ENCODE measurements at regions not wholly inside any gene's neighbourhood (a gene's known extent, or its start where the extent isn't known, plus 50 kb on each side); places are given as distances from the start of the nearest gene placed in this dataset.
A peak's percentile ranks its signal among the peaks of the same experiment; 100 is the strongest.
"Not testable (repeated sequence)": the region's sequence is repeated elsewhere in the genome, so short reads cannot be mapped to it uniquely, and the experiment has no call there.

DNA sequence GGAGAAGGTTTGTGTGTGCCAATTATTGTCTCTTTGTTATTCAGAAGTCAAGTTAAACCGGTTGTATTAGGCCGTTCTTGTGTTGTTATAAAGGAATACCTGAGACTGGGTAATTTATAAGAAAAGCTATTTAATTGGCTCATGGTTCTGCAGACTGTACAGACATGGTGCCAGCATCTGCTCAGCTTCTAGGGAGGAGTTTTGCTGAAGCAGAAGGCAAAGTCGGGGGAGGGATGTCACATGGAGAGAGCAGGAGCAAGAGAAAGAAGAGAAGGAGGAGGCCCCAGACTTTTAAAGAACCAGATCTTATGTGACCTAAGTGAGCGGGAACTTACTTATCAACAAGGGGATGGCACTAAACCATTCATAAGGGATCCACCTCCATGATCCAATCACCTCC is 349.3 kb upstream of the PCDH18 start:
- H3K9me3 ChIP-seq, result no peaks in the 10 kb centered on the region
- H3K36me3 ChIP-seq (ENCODE audit: low read depth, missing control alignments), result no peaks in the 10 kb centered on the region
- H3K4me1 ChIP-seq, result no peaks in the 10 kb centered on the region
- no peaks in the 10 kb centered on the region for H3K27me3 ChIP-seq
- no peak overlapping the region for H3K4me3 ChIP-seq
- intact Hi-C loops (cut with DNase I; ENCODE audit: low total_unique reads), result no loop called here
- TF ChIP-seq, protein P1, sequence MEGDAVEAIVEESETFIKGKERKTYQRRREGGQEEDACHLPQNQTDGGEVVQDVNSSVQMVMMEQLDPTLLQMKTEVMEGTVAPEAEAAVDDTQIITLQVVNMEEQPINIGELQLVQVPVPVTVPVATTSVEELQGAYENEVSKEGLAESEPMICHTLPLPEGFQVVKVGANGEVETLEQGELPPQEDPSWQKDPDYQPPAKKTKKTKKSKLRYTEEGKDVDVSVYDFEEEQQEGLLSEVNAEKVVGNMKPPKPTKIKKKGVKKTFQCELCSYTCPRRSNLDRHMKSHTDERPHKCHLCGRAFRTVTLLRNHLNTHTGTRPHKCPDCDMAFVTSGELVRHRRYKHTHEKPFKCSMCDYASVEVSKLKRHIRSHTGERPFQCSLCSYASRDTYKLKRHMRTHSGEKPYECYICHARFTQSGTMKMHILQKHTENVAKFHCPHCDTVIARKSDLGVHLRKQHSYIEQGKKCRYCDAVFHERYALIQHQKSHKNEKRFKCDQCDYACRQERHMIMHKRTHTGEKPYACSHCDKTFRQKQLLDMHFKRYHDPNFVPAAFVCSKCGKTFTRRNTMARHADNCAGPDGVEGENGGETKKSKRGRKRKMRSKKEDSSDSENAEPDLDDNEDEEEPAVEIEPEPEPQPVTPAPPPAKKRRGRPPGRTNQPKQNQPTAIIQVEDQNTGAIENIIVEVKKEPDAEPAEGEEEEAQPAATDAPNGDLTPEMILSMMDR (IDR thresholded peaks at IDR 0.05), result no peak
- no peak for TF ChIP-seq POLR2A (IDR thresholded peaks at IDR 0.05)
- no peak overlapping the region for H3K27ac ChIP-seq
- DNase-seq, result peak; percentile 18
- 73 to 80% methylated on average over 4 of the region's 4 CpGs for WGBS, 2 donors

DNA sequence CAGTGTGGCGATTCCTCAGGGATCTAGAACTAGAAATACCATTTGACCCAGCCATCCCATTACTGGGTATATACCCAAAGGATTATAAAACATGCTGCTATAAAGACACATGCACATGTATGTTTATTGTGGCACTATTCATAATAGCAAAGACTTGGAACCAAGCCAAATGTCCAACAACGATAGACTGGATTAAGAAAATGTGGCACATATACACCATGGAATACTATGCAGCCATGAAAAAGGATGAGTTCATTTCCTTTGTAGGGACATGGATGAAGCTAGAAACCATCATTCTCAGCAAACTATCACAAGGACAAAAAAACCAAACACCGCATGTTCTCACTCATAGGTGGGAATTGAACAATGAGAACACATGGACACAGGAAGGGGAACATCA is 335.8 kb upstream of the PCDH18 start:
- H3K27me3 ChIP-seq; DNase-seq; H3K27ac ChIP-seq; H3K9me3 ChIP-seq; H3K36me3 ChIP-seq (ENCODE audit: low read depth, missing control alignments); intact Hi-C loops (cut with DNase I; ENCODE audit: low total_unique reads); H3K4me1 ChIP-seq; H3K4me3 ChIP-seq: not testable (repeated sequence)
- WGBS, 2 donors, result 79 to 91% methylated on average over 2 of the region's 3 CpGs

DNA sequence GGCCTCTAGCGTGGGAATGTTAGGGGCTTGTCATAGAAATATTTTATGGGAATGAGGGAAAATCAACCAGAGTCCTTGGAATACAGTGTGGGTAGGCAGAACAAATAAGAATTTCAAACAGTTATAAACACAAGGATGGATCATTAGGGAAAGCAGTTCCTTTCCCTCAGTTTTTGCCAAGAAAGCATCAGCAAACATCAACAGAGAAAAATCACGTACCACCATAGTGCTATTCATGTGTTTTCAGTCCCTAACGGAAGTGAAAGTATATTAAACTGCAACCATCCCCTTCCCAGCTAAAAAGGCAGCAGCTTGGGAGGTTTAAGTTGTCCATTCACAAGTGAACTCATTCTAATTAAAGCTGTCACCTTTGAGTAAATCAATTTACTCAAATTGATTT is 334.4 kb upstream of the PCDH18 start:
- intact Hi-C loops (cut with DNase I; ENCODE audit: low total_unique reads), result no loop called here
- Histone ChIP-seq H3K36me3 (ENCODE audit: low read depth, missing control alignments) (no peaks in the 10 kb centered on the region), H3K27me3 (no peaks in the 10 kb centered on the region), H3K4me3 (no peak overlapping the region), H3K4me1 (no peaks in the 10 kb centered on the region), H3K27ac (no peak overlapping the region), H3K9me3 (no peaks in the 10 kb centered on the region)
- TF ChIP-seq POLR2A (IDR thresholded peaks at IDR 0.05), result no peak
- TF ChIP-seq, protein P1 (IDR thresholded peaks at IDR 0.05), result no peak
- WGBS, 2 donors, result 83 to 86% methylated on average over 3 of the region's 3 CpGs
- no peak for DNase-seq

DNA sequence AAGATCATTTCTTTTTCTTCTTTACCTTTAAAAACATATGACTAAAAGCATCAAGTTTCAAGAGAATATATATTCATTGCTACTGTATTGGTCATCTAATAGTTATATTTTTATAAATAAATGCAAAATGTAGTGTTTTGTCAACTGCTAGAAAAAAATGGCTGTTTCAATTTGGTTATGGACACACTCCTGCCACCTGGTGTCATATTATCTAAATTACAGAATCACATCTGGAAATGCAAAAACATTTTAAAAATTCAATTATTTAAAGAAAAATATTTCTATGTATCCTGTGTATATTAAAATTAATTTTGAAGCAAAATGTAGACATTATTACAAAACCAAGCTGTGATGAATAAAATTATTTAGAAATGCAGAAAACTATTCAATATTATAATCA is 329.4 kb upstream of the PCDH18 start:
- Histone ChIP-seq H3K27me3 (no peaks in the 10 kb centered on the region), H3K4me1 (no peaks in the 10 kb centered on the region), H3K4me3 (no peak overlapping the region), H3K27ac (no peak overlapping the region), H3K9me3 (no peaks in the 10 kb centered on the region), H3K36me3 (ENCODE audit: low read depth, missing control alignments) (no peaks in the 10 kb centered on the region)
- no peak for TF ChIP-seq POLR2A (IDR thresholded peaks at IDR 0.05)
- TF ChIP-seq, protein P1 (IDR thresholded peaks at IDR 0.05), result peak; percentile 9 to 53 (median 25)
- DNase-seq, result no peak
- intact Hi-C loops (cut with DNase I; ENCODE audit: low total_unique reads), result no loop called here

DNA sequence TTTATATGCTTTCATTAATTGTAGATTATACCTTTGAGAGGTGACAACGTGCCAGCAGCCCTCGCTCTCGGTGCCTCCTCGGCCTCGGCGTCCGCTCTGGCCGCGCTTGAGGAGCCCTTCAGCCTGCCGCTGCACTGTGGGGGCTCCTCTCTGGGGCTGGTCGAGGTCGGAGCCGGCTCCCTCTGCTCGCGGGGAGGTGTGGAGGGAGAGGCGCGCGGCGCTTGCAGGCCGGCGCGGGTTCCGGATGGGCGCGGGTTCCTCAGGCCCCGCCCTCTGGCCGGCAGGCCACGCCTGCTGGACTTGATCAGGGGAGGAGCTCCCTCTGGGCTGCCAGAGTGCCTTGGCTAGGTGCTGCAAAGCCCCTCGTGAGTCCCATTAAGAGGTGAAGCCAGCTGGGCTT is 321.1 kb upstream of the PCDH18 start:
- peak overlapping the region; percentile 26 to 46 for H3K4me3 ChIP-seq
- intact Hi-C loops (cut with DNase I; ENCODE audit: low total_unique reads), result no loop called here
- H3K4me1 ChIP-seq, result no peaks in the 10 kb centered on the region
- TF ChIP-seq, protein P1 (IDR thresholded peaks at IDR 0.05), result no peak
- no peak for TF ChIP-seq POLR2A (IDR thresholded peaks at IDR 0.05)
- WGBS, 2 donors, result 71 to 72% methylated on average over 17 to 28 of the region's 29 CpGs
- peak; percentile 36 for DNase-seq
- H3K36me3 ChIP-seq (ENCODE audit: low read depth, missing control alignments), result no peaks in the 10 kb centered on the region
- no peaks in the 10 kb centered on the region for H3K27me3 ChIP-seq
- no peak overlapping the region for H3K27ac ChIP-seq
- H3K9me3 ChIP-seq, result no peaks in the 10 kb centered on the region

All from testis (tissue), 2 donors.